Astrocyte (in vitro differentiated cells and primary cell): ENCODE measurements at regions not wholly inside any gene's neighbourhood (a gene's known extent, or its start where the extent isn't known, plus 50 kb on each side); places are given as distances from the start of the nearest gene placed in this dataset.

Experiments used
- DNase-seq: peaks from one replicate; pipeline ENCODE4 v3.0.0-alpha.2; 2010; ENCODE audit warnings: low read depth
- FAIRE-seq: peaks from 2 replicates; lab custom pipeline; 2011; peaks lifted over from hg19 to GRCh38; lab: Jason Lieb, UNC
- H2AFZ ChIP-seq: 2 replicates; pipeline ENCODE4 v1.6.0; 2012; ENCODE audit warnings: low read depth, low read length, inconsistent platforms
- H3K27ac ChIP-seq: 2 replicates; pipeline ENCODE4 v1.5.1; 2011; ENCODE audit warnings: low read depth, low read length, inconsistent platforms
- H3K27me3 ChIP-seq: 2 replicates; pipeline ENCODE4 v1.6.0; 2011; ENCODE audit warnings: low read length, inconsistent platforms; ENCODE audit not compliant: insufficient read depth
- H3K36me3 ChIP-seq: 2 replicates; pipeline ENCODE4 v1.5.1; 2011; ENCODE audit warnings: low read length, inconsistent platforms; ENCODE audit not compliant: insufficient read depth
- H3K4me1 ChIP-seq: 2 replicates; pipeline ENCODE4 v1.5.1; 2011; ENCODE audit warnings: low read length, inconsistent platforms; ENCODE audit not compliant: insufficient read depth
- H3K4me2 ChIP-seq: 2 replicates; pipeline ENCODE4 v1.6.0; 2012; ENCODE audit warnings: low read length, inconsistent platforms
- H3K4me3 ChIP-seq: 2 replicates; pipeline ENCODE4 v1.5.1; 2011; ENCODE audit warnings: low read depth, mild to moderate bottlenecking, low read length, inconsistent platforms; ENCODE audit not compliant: insufficient read depth
- H3K79me2 ChIP-seq: 2 replicates; pipeline ENCODE4 v1.6.0; 2012; ENCODE audit warnings: mild to moderate bottlenecking, low read length, inconsistent platforms; ENCODE audit not compliant: insufficient read depth
- H3K9ac ChIP-seq: 2 replicates; pipeline ENCODE4 v1.6.0; 2012; ENCODE audit warnings: mild to moderate bottlenecking, low read length, inconsistent platforms
- H3K9me3 ChIP-seq: 2 replicates; pipeline ENCODE4 v1.5.1; 2012; ENCODE audit warnings: low read depth, mild to moderate bottlenecking, low read length, inconsistent platforms; ENCODE audit not compliant: insufficient read depth
- H4K20me1 ChIP-seq: 2 replicates; pipeline ENCODE4 v1.6.0; 2012; ENCODE audit warnings: low read length, inconsistent platforms; ENCODE audit not compliant: insufficient read depth
- H3K27ac Mint-ChIP-seq: one replicate; pipeline ENCODE4 v1.8.0; 2021; ENCODE audit warnings: mild to moderate bottlenecking, mixed read lengths; ENCODE audit not compliant: unreplicated experiment
- H3K27me3 Mint-ChIP-seq: one replicate; pipeline ENCODE4 v1.8.0; 2021; ENCODE audit warnings: low read depth, mixed read lengths; ENCODE audit not compliant: unreplicated experiment
- H3K36me3 Mint-ChIP-seq: one replicate; pipeline ENCODE4 v1.8.0; 2021; ENCODE audit warnings: low read depth, mixed read lengths; ENCODE audit not compliant: unreplicated experiment
- H3K4me1 Mint-ChIP-seq: one replicate; pipeline ENCODE4 v1.8.0; 2021; ENCODE audit warnings: low read depth, mixed read lengths; ENCODE audit not compliant: unreplicated experiment
- H3K4me3 Mint-ChIP-seq: one replicate; pipeline ENCODE4 v1.8.0; 2021; ENCODE audit warnings: mild to moderate bottlenecking, moderate library complexity, mixed read lengths; ENCODE audit not compliant: unreplicated experiment
- H3K9me3 Mint-ChIP-seq: one replicate; pipeline ENCODE4 v1.8.0; 2021; ENCODE audit warnings: mild to moderate bottlenecking, mixed read lengths; ENCODE audit not compliant: unreplicated experiment
- EZH2 ChIP-seq: IDR thresholded peaks from 2 replicates; pipeline ENCODE4 v1.6.1; 2012; ENCODE audit warnings: mild to moderate bottlenecking, low read length, inconsistent platforms; ENCODE audit not compliant: insufficient read depth
- TF ChIP-seq, protein P1 (sequence below): IDR thresholded peaks from 2 replicates; pipeline ENCODE4 v1.5.1; 2011; ENCODE audit warnings: low read depth, mild to moderate bottlenecking, inconsistent platforms, low read length, moderate library complexity; ENCODE audit not compliant: insufficient read depth

DNA sequence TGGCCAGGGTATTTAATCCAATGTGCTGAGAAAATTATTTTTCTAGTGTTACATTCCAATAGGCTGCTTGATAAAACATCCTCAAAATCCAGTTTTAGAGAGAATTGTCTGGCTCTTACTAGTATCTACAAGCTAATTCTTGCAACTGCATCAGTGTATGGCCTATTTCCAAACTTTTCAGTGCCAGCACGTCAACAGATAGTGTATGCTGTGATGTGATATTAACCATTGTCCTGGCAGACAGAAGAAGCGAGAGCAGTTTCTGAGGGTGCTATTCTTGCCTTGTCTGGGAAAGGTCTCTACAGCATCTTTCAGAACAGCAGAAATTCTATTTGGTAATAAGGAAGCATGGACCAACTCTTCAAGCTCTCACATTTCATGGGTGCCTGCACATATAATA, 174.2 kb upstream of the CDH12 start:
- Histone ChIP-seq H3K27me3 (no peaks in the 10 kb centered on the region), H3K4me3 (no peak overlapping the region), H3K27ac (no peak overlapping the region), H2AFZ (no peak overlapping the region), H3K4me1 (no peaks in the 10 kb centered on the region), H3K9me3 (no peaks in the 10 kb centered on the region), H3K36me3 (no peaks in the 10 kb centered on the region), H3K9ac (no peak overlapping the region), H3K4me2 (no peak overlapping the region), H4K20me1 (no peaks in the 10 kb centered on the region), H3K79me2 (no peaks in the 10 kb centered on the region)
- TF ChIP-seq EZH2: no peak
- TF ChIP-seq, protein P1, sequence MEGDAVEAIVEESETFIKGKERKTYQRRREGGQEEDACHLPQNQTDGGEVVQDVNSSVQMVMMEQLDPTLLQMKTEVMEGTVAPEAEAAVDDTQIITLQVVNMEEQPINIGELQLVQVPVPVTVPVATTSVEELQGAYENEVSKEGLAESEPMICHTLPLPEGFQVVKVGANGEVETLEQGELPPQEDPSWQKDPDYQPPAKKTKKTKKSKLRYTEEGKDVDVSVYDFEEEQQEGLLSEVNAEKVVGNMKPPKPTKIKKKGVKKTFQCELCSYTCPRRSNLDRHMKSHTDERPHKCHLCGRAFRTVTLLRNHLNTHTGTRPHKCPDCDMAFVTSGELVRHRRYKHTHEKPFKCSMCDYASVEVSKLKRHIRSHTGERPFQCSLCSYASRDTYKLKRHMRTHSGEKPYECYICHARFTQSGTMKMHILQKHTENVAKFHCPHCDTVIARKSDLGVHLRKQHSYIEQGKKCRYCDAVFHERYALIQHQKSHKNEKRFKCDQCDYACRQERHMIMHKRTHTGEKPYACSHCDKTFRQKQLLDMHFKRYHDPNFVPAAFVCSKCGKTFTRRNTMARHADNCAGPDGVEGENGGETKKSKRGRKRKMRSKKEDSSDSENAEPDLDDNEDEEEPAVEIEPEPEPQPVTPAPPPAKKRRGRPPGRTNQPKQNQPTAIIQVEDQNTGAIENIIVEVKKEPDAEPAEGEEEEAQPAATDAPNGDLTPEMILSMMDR: no peak
- no peak for DNase-seq
- Mint-ChIP-seq H3K4me1 (no peaks in the 10 kb centered on the region), H3K36me3 (no peaks in the 10 kb centered on the region), H3K27me3 (no peaks in the 10 kb centered on the region), H3K27ac (no peak overlapping the region), H3K9me3 (no peaks in the 10 kb centered on the region), H3K4me3 (no peak overlapping the region)
- FAIRE-seq: no peak

DNA sequence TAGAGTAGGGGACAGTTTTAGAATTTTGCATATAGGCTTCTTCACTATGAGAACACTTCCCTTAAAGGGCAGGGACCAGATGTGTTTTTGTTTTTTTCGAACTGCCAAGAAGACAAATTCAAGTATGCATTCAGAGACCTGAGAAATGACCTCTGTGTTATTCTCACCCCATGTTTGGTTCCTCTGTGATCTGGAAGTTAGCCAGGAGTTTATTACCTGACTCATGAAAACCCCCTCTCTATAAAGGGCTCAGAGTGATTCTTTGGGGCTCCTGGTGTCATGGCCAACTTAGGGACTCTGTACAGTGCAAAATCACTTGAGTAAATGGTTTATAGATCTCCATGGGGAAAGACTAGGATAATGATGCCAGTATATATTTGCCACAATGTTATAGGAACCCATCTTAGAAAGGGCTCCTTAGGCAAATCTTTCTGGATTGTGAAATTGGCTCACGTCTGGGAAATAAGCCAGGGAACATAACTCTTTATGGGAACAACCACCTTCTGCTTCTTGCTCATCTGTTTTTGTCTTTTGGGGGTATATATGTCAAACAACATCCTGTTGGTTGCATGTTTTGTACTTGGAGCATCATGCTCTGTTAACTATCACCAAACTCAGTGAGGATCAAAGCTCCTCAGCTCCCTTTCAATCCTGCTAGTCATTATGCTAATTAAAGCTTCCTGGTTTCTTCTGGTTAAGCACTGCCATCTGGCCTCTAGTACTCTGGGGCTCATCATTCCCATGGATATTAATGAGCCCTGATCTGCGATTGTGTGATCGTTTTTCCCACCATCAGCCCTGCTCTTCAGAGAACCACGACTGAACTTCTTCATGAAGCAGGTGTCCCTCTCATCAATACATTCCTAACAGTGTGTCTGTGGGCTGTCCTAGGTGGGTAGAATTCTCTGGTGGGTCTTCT, 173.4 kb upstream of the CDH12 start:
- no peaks in the 10 kb centered on the region for H3K27me3 ChIP-seq
- Mint-ChIP-seq H3K36me3 (no peaks in the 10 kb centered on the region), H3K4me1 (no peaks in the 10 kb centered on the region), H3K9me3 (no peaks in the 10 kb centered on the region), H3K27ac (no peak overlapping the region), H3K4me3 (no peak overlapping the region), H3K27me3 (no peaks in the 10 kb centered on the region)
- H3K4me3 ChIP-seq: no peak overlapping the region
- no peaks in the 10 kb centered on the region for H3K36me3 ChIP-seq
- H3K9ac ChIP-seq: no peak overlapping the region
- no peak overlapping the region for H3K27ac ChIP-seq
- H3K79me2 ChIP-seq: no peaks in the 10 kb centered on the region
- DNase-seq: no peak
- no peaks in the 10 kb centered on the region for H3K4me1 ChIP-seq
- H4K20me1 ChIP-seq: no peaks in the 10 kb centered on the region
- no peak for FAIRE-seq
- TF ChIP-seq, protein P1: no peak
- TF ChIP-seq EZH2: no peak
- no peak overlapping the region for H2AFZ ChIP-seq
- H3K4me2 ChIP-seq: no peak overlapping the region
- no peaks in the 10 kb centered on the region for H3K9me3 ChIP-seq
